ENCODE measurements at regions not wholly inside any gene's neighbourhood (a gene's known extent, or its start where the extent isn't known, plus 50 kb on each side); places are given as distances from the start of the nearest gene placed in this dataset.

- no peak for DNase-seq (ENCODE audit: extremely low spot score, insufficient read length, low read depth)
- no peak for FAIRE-seq
Observed at GRCh38 chr2:120554625-120555032, 181.0 kb upstream of the GLI2 start.

GRCh38 chr2:120555092-120555491 lies 180.6 kb upstream of the GLI2 start:
- DNase-seq (ENCODE audit: extremely low spot score, insufficient read length, low read depth) = no peak
- no peak for FAIRE-seq

- FAIRE-seq (no peak), DNase-seq (ENCODE audit: extremely low spot score, insufficient read length, low read depth) (no peak)
Observed at GRCh38 chr2:120556911-120557310, 178.8 kb upstream of the GLI2 start.

GRCh38 chr2:120558847-120559246 lies 176.8 kb upstream of the GLI2 start:
- FAIRE-seq (no peak), DNase-seq (ENCODE audit: extremely low spot score, insufficient read length, low read depth) (no peak)

- FAIRE-seq = no peak
- no peak for DNase-seq (ENCODE audit: extremely low spot score, insufficient read length, low read depth)
Observed at GRCh38 chr2:120559401-120559800, 176.3 kb upstream of the GLI2 start.

- no peak for DNase-seq (ENCODE audit: extremely low spot score, insufficient read length, low read depth)
- FAIRE-seq = no peak
Observed at GRCh38 chr2:120560330-120560729, 175.3 kb upstream of the GLI2 start.

GRCh38 chr2:120561379-120562035 lies 174.2 kb upstream of the GLI2 start:
- no peak for FAIRE-seq

GRCh38 chr2:120562218-120563005 lies 173.3 kb upstream of the GLI2 start:
- no peak for DNase-seq (ENCODE audit: extremely low spot score, insufficient read length, low read depth)
- FAIRE-seq = no peak

More at GRCh38 chr2:120561379-120562035, 174.2 kb upstream of the GLI2 start:
- DNase-seq (ENCODE audit: extremely low spot score, insufficient read length, low read depth) = no peak

- FAIRE-seq = no peak
- no peak for DNase-seq (ENCODE audit: extremely low spot score, insufficient read length, low read depth)
Observed at GRCh38 chr2:120563616-120564015, 172.1 kb upstream of the GLI2 start.

- no peak for FAIRE-seq
Observed at GRCh38 chr2:120564213-120565094, 171.2 kb upstream of the GLI2 start.

GRCh38 chr2:120565095-120565460 lies 170.6 kb upstream of the GLI2 start:
- FAIRE-seq = no peak

More at GRCh38 chr2:120564213-120565094, 171.2 kb upstream of the GLI2 start:
- no peak for DNase-seq (ENCODE audit: extremely low spot score, insufficient read length, low read depth)

GRCh38 chr2:120565929-120566328 lies 169.7 kb upstream of the GLI2 start:
- FAIRE-seq (no peak), DNase-seq (ENCODE audit: extremely low spot score, insufficient read length, low read depth) (no peak)

More at GRCh38 chr2:120565095-120565460, 170.6 kb upstream of the GLI2 start:
- no peak for DNase-seq (ENCODE audit: extremely low spot score, insufficient read length, low read depth)

- DNase-seq (ENCODE audit: extremely low spot score, insufficient read length, low read depth) (no peak), FAIRE-seq (no peak)
Observed at GRCh38 chr2:120566331-120567035, 169.2 kb upstream of the GLI2 start.

GRCh38 chr2:120567128-120567527 lies 168.5 kb upstream of the GLI2 start:
- DNase-seq (ENCODE audit: extremely low spot score, insufficient read length, low read depth) (no peak), FAIRE-seq (no peak)

- FAIRE-seq (no peak), DNase-seq (ENCODE audit: extremely low spot score, insufficient read length, low read depth) (no peak)
Observed at GRCh38 chr2:120568089-120568974, 167.3 kb upstream of the GLI2 start.

GRCh38 chr2:120568975-120569268 lies 166.7 kb upstream of the GLI2 start:
- no peak for FAIRE-seq
- no peak for DNase-seq (ENCODE audit: extremely low spot score, insufficient read length, low read depth)

- no peak for DNase-seq (ENCODE audit: extremely low spot score, insufficient read length, low read depth)
- no peak for FAIRE-seq
Observed at GRCh38 chr2:120570001-120570400, 165.7 kb upstream of the GLI2 start.

GRCh38 chr2:120570546-120570945 lies 165.1 kb upstream of the GLI2 start:
- DNase-seq (ENCODE audit: extremely low spot score, insufficient read length, low read depth) = no peak
- FAIRE-seq = no peak

- no peak for FAIRE-seq
Observed at GRCh38 chr2:120571015-120571728, 164.5 kb upstream of the GLI2 start.

More at GRCh38 chr2:120571015-120571728, 164.5 kb upstream of the GLI2 start:
- DNase-seq (ENCODE audit: extremely low spot score, insufficient read length, low read depth) = no peak

Measured in GM18507 (cell line).